ENCODE measurements at regions not wholly inside any gene's neighbourhood (a gene's known extent, or its start where the extent isn't known, plus 50 kb on each side); places are given as distances from the start of the nearest gene placed in this dataset.
"Not testable (repeated sequence)": the region's sequence is repeated elsewhere in the genome, so short reads cannot be mapped to it uniquely, and the experiment has no call there.

DNA sequence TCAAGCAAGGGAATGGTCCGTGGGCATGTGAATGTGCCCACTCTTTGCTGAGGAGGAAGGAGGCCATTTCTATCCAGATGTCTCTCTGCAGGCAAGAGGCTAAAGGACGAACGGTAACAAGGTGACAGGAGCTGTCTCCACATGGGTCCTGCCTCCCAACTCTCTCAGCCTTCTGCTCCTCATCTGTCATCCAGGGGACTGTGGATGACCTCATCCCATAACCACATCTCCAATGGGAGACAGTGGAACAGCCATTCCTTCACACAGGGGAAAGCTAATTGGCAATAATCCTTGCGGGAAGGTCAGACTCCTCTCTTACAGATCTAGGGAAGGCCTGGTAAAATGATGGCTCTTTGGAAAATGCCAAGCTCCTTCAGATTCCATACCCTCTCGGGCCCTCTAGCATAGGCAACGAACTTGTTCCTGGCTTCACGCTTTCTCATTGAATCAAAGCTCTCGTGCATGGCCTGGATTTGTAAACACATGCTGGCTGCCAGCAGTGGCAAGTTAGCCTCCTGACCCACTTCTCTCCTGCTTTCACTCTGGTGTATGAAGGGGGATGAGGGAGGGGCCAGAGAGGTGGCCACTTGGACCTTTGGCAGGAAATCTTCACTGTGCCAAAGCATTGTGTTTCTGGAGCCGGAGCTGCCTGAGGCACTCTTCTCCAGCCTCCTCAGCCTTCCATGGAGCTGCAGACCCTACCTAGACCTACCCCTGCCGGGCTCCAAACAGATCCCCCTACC is 94.5 kb upstream of the FAM72C start:
- not testable (repeated sequence) for TF ChIP-seq PPARA (CRISPR knock-in tag; IDR thresholded peaks at IDR 0.05; ENCODE audit: borderline replicate concordance); ZNF8 (CRISPR knock-in tag; IDR thresholded peaks at IDR 0.05); ZNF565 (CRISPR knock-in tag; conservative IDR thresholded peaks at IDR 0.05; ENCODE audit: low read depth); ZC3H10 (CRISPR knock-in tag; IDR thresholded peaks at IDR 0.05); TCF4 (CRISPR knock-in tag; IDR thresholded peaks at IDR 0.05; ENCODE audit: borderline replicate concordance); ESRRG (CRISPR knock-in tag; IDR thresholded peaks at IDR 0.05); CSRNP3 (CRISPR knock-in tag; IDR thresholded peaks at IDR 0.05); RARB (CRISPR knock-in tag; IDR thresholded peaks at IDR 0.05); BACH2 (CRISPR knock-in tag; IDR thresholded peaks at IDR 0.05; ENCODE audit: borderline replicate concordance); GLIS3 (CRISPR knock-in tag; IDR thresholded peaks at IDR 0.05); ZFP30 (CRISPR knock-in tag; IDR thresholded peaks at IDR 0.05); ISL1 (CRISPR knock-in tag; IDR thresholded peaks at IDR 0.05)
- TF ChIP-seq, protein P1, sequence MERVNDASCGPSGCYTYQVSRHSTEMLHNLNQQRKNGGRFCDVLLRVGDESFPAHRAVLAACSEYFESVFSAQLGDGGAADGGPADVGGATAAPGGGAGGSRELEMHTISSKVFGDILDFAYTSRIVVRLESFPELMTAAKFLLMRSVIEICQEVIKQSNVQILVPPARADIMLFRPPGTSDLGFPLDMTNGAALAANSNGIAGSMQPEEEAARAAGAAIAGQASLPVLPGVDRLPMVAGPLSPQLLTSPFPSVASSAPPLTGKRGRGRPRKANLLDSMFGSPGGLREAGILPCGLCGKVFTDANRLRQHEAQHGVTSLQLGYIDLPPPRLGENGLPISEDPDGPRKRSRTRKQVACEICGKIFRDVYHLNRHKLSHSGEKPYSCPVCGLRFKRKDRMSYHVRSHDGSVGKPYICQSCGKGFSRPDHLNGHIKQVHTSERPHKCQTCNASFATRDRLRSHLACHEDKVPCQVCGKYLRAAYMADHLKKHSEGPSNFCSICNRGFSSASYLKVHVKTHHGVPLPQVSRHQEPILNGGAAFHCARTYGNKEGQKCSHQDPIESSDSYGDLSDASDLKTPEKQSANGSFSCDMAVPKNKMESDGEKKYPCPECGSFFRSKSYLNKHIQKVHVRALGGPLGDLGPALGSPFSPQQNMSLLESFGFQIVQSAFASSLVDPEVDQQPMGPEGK (CRISPR knock-in tag; IDR thresholded peaks at IDR 0.05; ENCODE audit: borderline replicate concordance): not testable (repeated sequence)
